ENCODE measurements at regions not wholly inside any gene's neighbourhood (a gene's known extent, or its start where the extent isn't known, plus 50 kb on each side); places are given as distances from the start of the nearest gene placed in this dataset.

DNA sequence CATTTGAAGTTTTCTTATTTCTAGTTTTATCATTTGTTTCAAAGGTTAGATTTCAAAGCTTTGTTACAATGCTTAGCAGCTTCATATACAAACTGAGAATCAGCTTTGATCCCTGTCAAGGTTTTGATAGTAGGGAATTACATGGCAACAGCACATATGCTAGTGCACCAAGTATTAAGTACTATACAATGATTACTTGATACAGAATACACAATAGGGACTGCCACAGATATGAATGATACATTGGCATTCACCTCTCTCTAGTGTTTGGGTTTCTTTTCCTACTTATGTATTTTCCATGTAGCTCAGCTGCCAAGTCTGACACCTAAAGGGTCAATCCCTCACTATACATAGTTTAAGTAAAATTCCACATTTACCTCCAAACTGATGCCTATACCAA lies 344.0 kb downstream of the FAT4 start:
- TF ChIP-seq, protein P1, sequence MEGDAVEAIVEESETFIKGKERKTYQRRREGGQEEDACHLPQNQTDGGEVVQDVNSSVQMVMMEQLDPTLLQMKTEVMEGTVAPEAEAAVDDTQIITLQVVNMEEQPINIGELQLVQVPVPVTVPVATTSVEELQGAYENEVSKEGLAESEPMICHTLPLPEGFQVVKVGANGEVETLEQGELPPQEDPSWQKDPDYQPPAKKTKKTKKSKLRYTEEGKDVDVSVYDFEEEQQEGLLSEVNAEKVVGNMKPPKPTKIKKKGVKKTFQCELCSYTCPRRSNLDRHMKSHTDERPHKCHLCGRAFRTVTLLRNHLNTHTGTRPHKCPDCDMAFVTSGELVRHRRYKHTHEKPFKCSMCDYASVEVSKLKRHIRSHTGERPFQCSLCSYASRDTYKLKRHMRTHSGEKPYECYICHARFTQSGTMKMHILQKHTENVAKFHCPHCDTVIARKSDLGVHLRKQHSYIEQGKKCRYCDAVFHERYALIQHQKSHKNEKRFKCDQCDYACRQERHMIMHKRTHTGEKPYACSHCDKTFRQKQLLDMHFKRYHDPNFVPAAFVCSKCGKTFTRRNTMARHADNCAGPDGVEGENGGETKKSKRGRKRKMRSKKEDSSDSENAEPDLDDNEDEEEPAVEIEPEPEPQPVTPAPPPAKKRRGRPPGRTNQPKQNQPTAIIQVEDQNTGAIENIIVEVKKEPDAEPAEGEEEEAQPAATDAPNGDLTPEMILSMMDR (IDR thresholded peaks at IDR 0.05), result no peak
- TF ChIP-seq POLR2A (IDR thresholded peaks at IDR 0.05), result no peak
